ENCODE measurements at regions not wholly inside any gene's neighbourhood (a gene's known extent, or its start where the extent isn't known, plus 50 kb on each side); places are given as distances from the start of the nearest gene placed in this dataset.
A peak's percentile ranks its signal among the peaks of the same experiment; 100 is the strongest.

GRCh38 chr7:34596887-34597286 is 61.1 kb upstream of the NPSR1 start:
- DNase-seq (ENCODE audit: insufficient read length, low spot score): no peak
- TF ChIP-seq CTCF (IDR thresholded peaks at IDR 0.05; ENCODE audit: insufficient read depth, missing control alignments): peak; percentile 64
- peak; percentile 69 for FAIRE-seq

- no peak for FAIRE-seq
- no peak for DNase-seq (ENCODE audit: insufficient read length, low spot score)
- TF ChIP-seq CTCF (IDR thresholded peaks at IDR 0.05; ENCODE audit: insufficient read depth, missing control alignments): no peak
These were observed 54.1 kb upstream of the NPSR1 start for GRCh38 chr7:34603711-34604444.

Data from D721Med (cell line).